GM13976 (cell line): ENCODE measurements at regions not wholly inside any gene's neighbourhood (a gene's known extent, or its start where the extent isn't known, plus 50 kb on each side); places are given as distances from the start of the nearest gene placed in this dataset.

Source experiments
- DNase-seq: peaks from one replicate; pipeline ENCODE4 v3.0.0; 2012; ENCODE audit warnings: low spot score
- in situ Hi-C: fragments of 300-500 bp; cut with MboI; formaldehyde crosslinking; loops from one replicate; pipeline ENCODE4 v1.12.0; 2022; ENCODE audit warnings: low sequenced_read_pairs, mixed read lengths, inconsistent platforms; ENCODE audit not compliant: unreplicated experiment
- TF ChIP-seq, protein P1 (sequence below): IDR thresholded peaks from 2 replicates; pipeline ENCODE4 v1.5.1; 2012; ENCODE audit warnings: borderline replicate concordance, mild to moderate bottlenecking; ENCODE audit not compliant: insufficient read depth; ENCODE audit errors: extremely low read depth, missing control alignments, control extremely low read depth

DNA sequence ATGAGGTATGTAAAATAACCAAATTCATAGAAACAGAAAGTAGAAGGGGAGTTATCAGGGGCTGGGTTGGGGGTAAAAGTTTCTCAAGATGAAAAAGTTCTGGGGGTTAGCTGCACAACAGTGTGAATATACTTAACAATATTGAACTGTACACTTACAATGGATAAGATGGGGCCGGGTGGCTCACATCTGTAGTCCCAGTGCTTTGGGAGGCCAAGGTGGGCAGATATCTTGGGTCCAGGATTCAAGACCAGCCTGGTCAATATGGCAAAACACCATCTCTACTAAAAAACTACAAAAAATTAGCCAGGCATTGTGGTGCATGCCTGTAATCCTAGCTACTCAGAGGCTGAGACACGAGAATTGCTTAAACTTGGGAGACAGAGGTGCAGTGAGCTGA, 274.3 kb downstream of the TJP1 start:
- in situ Hi-C loops = no loop called here
- DNase-seq = no peak
- TF ChIP-seq, protein P1, sequence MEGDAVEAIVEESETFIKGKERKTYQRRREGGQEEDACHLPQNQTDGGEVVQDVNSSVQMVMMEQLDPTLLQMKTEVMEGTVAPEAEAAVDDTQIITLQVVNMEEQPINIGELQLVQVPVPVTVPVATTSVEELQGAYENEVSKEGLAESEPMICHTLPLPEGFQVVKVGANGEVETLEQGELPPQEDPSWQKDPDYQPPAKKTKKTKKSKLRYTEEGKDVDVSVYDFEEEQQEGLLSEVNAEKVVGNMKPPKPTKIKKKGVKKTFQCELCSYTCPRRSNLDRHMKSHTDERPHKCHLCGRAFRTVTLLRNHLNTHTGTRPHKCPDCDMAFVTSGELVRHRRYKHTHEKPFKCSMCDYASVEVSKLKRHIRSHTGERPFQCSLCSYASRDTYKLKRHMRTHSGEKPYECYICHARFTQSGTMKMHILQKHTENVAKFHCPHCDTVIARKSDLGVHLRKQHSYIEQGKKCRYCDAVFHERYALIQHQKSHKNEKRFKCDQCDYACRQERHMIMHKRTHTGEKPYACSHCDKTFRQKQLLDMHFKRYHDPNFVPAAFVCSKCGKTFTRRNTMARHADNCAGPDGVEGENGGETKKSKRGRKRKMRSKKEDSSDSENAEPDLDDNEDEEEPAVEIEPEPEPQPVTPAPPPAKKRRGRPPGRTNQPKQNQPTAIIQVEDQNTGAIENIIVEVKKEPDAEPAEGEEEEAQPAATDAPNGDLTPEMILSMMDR = no peak

DNA sequence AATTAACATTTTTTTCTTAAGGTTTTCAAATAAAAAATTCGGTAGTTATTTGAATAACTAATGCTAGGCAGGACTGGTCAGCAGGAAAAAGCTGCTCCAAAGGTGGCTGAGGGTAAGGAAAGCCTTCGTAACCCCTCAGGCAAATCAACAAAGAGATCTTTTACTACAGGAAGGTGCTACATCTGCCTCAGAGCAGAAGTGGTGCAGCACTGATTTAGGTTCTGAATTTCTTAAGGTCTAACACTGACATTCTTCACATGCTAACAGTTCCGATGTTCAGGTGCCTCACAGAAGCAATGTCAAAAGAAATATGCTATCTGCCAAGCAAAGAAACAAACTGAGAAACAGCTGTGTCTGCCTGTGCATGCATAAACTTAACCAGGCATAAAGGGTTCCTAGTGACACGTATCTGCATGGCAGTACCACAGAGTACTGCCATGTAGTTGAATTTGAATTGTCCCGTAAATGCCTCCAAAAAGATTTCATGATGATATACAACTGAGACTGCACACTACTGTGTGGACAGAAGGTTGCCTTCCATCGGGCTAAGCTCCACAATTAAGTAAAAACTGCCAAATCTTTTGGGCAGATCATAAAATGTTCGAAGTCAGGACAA, 275.0 kb upstream of the NSMCE3 start:
- in situ Hi-C loops = no loop called here
- no peak for DNase-seq
- TF ChIP-seq, protein P1 = no peak

DNA sequence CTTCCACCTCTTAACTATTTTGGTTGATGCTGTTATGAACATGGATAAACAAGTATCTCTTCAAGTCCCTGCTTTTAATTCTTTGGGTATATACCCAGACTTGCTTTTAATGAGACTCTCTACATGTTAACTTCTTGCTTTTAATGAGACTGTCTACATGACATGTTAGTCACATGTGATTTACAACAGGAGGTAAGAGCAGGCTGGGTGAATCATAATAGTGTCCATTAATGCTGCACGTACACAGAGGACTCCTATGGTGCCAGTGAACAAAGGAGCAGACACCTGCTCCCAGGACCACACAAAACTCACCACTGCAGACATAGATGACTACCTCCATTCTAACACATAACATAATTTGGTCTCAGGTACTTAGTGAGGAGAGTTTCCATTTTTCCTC, 273.4 kb upstream of the NSMCE3 start:
- no peak for DNase-seq
- TF ChIP-seq, protein P1 = no peak
- in situ Hi-C loops = no loop called here

DNA sequence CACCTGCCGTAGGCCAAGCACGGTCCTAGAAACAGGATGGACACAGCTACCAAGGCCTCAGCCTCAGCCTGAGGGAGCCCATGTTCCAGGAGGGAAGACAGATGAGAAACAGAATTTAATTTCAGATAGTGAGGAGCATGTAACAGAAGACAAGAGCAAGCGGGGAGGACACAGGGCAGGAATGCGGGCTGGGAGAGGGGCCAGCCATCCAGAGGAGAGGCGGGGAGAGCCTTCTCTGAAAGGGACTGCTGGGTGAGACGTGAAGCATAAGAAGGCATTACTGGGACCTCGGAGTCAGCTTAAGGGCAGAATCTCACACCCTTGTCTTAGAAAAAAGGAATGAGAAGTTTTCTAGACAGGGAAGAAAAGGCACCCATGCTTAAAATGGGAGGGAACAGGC, 271.7 kb upstream of the NSMCE3 start:
- TF ChIP-seq, protein P1 = no peak
- DNase-seq = no peak
- in situ Hi-C loops = no loop called here

GRCh38 chr15:29540479-29540878, 270.9 kb upstream of the NSMCE3 start:
- in situ Hi-C loops = no loop called here
- TF ChIP-seq, protein P1 = no peak
- DNase-seq = no peak

- in situ Hi-C loops = no loop called here
- TF ChIP-seq, protein P1 = no peak
Measured at GRCh38 chr15:29539736-29540135, 270.1 kb upstream of the NSMCE3 start.

More at GRCh38 chr15:29539736-29540135, 270.1 kb upstream of the NSMCE3 start:
- no peak for DNase-seq
